OCI-LY1 (cell line): ENCODE measurements at regions not wholly inside any gene's neighbourhood (a gene's known extent, or its start where the extent isn't known, plus 50 kb on each side); places are given as distances from the start of the nearest gene placed in this dataset.

Experiments
- EZH2 ChIP-seq: fragments of 200-600 bp; sonication (generic), shearing (Covaris generic); IDR thresholded peaks from 2 replicates; pipeline ENCODE4 v1.8.0; 2017; ENCODE audit warnings: borderline replicate concordance, mixed run types, mild to moderate bottlenecking, antibody characterized with exemption, low read length, moderate library complexity, mixed read lengths
- TF ChIP-seq, protein P1 (sequence below): fragments of 200-600 bp; sonication (generic), shearing (Covaris generic); IDR thresholded peaks from 2 replicates; pipeline ENCODE4 v1.5.1; 2017; ENCODE audit warnings: mild to moderate bottlenecking, antibody characterized with exemption, low read length, moderate library complexity, mixed read lengths

GRCh38 chr9:81132318-81132717 lies 557.0 kb downstream of the TLE1 start:
- TF ChIP-seq, protein P1, sequence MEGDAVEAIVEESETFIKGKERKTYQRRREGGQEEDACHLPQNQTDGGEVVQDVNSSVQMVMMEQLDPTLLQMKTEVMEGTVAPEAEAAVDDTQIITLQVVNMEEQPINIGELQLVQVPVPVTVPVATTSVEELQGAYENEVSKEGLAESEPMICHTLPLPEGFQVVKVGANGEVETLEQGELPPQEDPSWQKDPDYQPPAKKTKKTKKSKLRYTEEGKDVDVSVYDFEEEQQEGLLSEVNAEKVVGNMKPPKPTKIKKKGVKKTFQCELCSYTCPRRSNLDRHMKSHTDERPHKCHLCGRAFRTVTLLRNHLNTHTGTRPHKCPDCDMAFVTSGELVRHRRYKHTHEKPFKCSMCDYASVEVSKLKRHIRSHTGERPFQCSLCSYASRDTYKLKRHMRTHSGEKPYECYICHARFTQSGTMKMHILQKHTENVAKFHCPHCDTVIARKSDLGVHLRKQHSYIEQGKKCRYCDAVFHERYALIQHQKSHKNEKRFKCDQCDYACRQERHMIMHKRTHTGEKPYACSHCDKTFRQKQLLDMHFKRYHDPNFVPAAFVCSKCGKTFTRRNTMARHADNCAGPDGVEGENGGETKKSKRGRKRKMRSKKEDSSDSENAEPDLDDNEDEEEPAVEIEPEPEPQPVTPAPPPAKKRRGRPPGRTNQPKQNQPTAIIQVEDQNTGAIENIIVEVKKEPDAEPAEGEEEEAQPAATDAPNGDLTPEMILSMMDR: no peak
- no peak for TF ChIP-seq EZH2
